Hepatocyte (in vitro differentiated cells): ENCODE measurements at regions not wholly inside any gene's neighbourhood (a gene's known extent, or its start where the extent isn't known, plus 50 kb on each side); places are given as distances from the start of the nearest gene placed in this dataset.

Experiments used
- DNase-seq: peaks from one replicate; pipeline ENCODE4 v3.0.0-alpha.2; 2016; ENCODE audit warnings: low spot score
- H2AFZ ChIP-seq: fragments of 200-600 bp; sonication (generic); 2 replicates; pipeline ENCODE4 v1.6.0; 2016; ENCODE audit warnings: antibody characterized with exemption, mild to moderate bottlenecking
- H3K27ac ChIP-seq: fragments of 200-600 bp; sonication (generic); 2 replicates; pipeline ENCODE4 v1.5.1; 2016; ENCODE audit warnings: mild to moderate bottlenecking
- H3K27me3 ChIP-seq: fragments of 200-600 bp; sonication (generic); 2 replicates; pipeline ENCODE4 v1.6.1; 2016
- H3K36me3 ChIP-seq: fragments of 200-600 bp; sonication (generic); replicated peaks from 2 replicates; pipeline ENCODE4 v1.5.1; 2016; ENCODE audit warnings: low read depth; ENCODE audit not compliant: insufficient read depth
- H3K4me1 ChIP-seq: fragments of 200-600 bp; sonication (generic); 2 replicates; pipeline ENCODE4 v1.5.1; 2016; ENCODE audit warnings: mild to moderate bottlenecking, moderate library complexity; ENCODE audit not compliant: insufficient read depth
- H3K4me2 ChIP-seq: fragments of 200-600 bp; sonication (generic); 2 replicates; pipeline ENCODE4 v1.6.0; 2016
- H3K4me3 ChIP-seq: fragments of 200-600 bp; sonication (generic); 2 replicates; pipeline ENCODE4 v1.5.1; 2016; ENCODE audit warnings: mild to moderate bottlenecking
- H3K79me2 ChIP-seq: fragments of 200-600 bp; sonication (generic); 2 replicates; pipeline ENCODE4 v1.6.0; 2017; ENCODE audit warnings: mild to moderate bottlenecking
- H3K9me2 ChIP-seq: fragments of 200-600 bp; sonication (generic); replicated peaks from 2 replicates; pipeline ENCODE4 v1.6.0; 2017; ENCODE audit warnings: mild to moderate bottlenecking; ENCODE audit not compliant: insufficient read depth
- H3K9me3 ChIP-seq: fragments of 200-600 bp; sonication (generic); 2 replicates; pipeline ENCODE4 v1.5.1; 2016; ENCODE audit warnings: low read depth, mild to moderate bottlenecking
- H4K20me1 ChIP-seq: fragments of 200-600 bp; sonication (generic); 2 replicates; pipeline ENCODE4 v1.6.0; 2016; ENCODE audit warnings: mild to moderate bottlenecking; ENCODE audit not compliant: insufficient read depth, poor library complexity, severe bottlenecking
- CTCF ChIP-seq: fragments of 200-600 bp; sonication (generic); IDR thresholded peaks from 2 replicates; pipeline ENCODE4 v1.5.1; 2016; ENCODE audit warnings: antibody characterized with exemption, mild to moderate bottlenecking; ENCODE audit not compliant: poor library complexity
- EZH2 ChIP-seq: fragments of 200-600 bp; sonication (generic); IDR thresholded peaks from 2 replicates; pipeline ENCODE4 v1.6.1; 2016; ENCODE audit warnings: antibody characterized with exemption, mild to moderate bottlenecking, borderline replicate concordance
- EZH2phosphoT487 ChIP-seq: fragments of 200-600 bp; sonication (generic); IDR thresholded peaks from one replicate; pipeline ENCODE4 v1.6.1; 2018; ENCODE audit warnings: antibody characterized with exemption, mild to moderate bottlenecking, low read depth, moderate library complexity; ENCODE audit not compliant: unreplicated experiment, severe bottlenecking
- WGBS: methylation state at CpG from one replicate; pipeline ENCODE4 v1.1.6; 2016; ENCODE audit warnings: low lambda C conversion rate; ENCODE audit errors: missing lambda C conversion rate; 5-methylcytosine and 5-hydroxymethylcytosine counted together

GRCh38 chr9:78630966-78631365, 334.0 kb downstream of the PSAT1 start:
- no peaks in the 10 kb centered on the region for H4K20me1 ChIP-seq
- no peak overlapping the region for H3K27ac ChIP-seq
- H3K4me2 ChIP-seq: no peak overlapping the region
- no peaks in the 10 kb centered on the region for H3K9me3 ChIP-seq
- 48% methylated on average over 4 of the region's 4 CpGs for WGBS
- H3K4me3 ChIP-seq: no peak overlapping the region
- H3K79me2 ChIP-seq: no peaks in the 10 kb centered on the region
- no peaks in the 10 kb centered on the region for H3K36me3 ChIP-seq
- no peaks in the 10 kb centered on the region for H3K27me3 ChIP-seq
- no peak for DNase-seq
- H3K4me1 ChIP-seq: no peaks in the 10 kb centered on the region
- H3K9me2 ChIP-seq: no peaks in the 10 kb centered on the region
- no peak overlapping the region for H2AFZ ChIP-seq
- TF ChIP-seq EZH2: no peak
- no peak for TF ChIP-seq CTCF
- TF ChIP-seq EZH2phosphoT487: no peak

GRCh38 chr9:78640728-78641127, 343.8 kb downstream of the PSAT1 start:
- TF ChIP-seq EZH2 (no peak), CTCF (no peak), EZH2phosphoT487 (no peak)
- no peaks in the 10 kb centered on the region for H3K9me2 ChIP-seq
- no peaks in the 10 kb centered on the region for H3K79me2 ChIP-seq
- no peak for DNase-seq
- H3K4me2 ChIP-seq: no peak overlapping the region
- no peak overlapping the region for H3K4me3 ChIP-seq
- H4K20me1 ChIP-seq: no peaks in the 10 kb centered on the region
- no peaks in the 10 kb centered on the region for H3K4me1 ChIP-seq
- no peaks in the 10 kb centered on the region for H3K36me3 ChIP-seq
- no peaks in the 10 kb centered on the region for H3K27me3 ChIP-seq
- no peak overlapping the region for H3K27ac ChIP-seq
- WGBS: 61% methylated on average over 4 of the region's 4 CpGs
- no peaks in the 10 kb centered on the region for H3K9me3 ChIP-seq
- H2AFZ ChIP-seq: no peak overlapping the region

- Histone ChIP-seq H3K27ac (no peak overlapping the region), H2AFZ (no peak overlapping the region), H3K4me3 (no peak overlapping the region), H3K4me1 (no peaks in the 10 kb centered on the region), H3K79me2 (no peaks in the 10 kb centered on the region), H3K9me2 (no peaks in the 10 kb centered on the region), H4K20me1 (no peaks in the 10 kb centered on the region), H3K27me3 (no peaks in the 10 kb centered on the region), H3K4me2 (no peak overlapping the region), H3K9me3 (no peaks in the 10 kb centered on the region), H3K36me3 (no peaks in the 10 kb centered on the region)
- no peak for DNase-seq
- TF ChIP-seq EZH2phosphoT487: no peak
- no peak for TF ChIP-seq EZH2
- no peak for TF ChIP-seq CTCF
These were observed 347.4 kb downstream of the PSAT1 start for GRCh38 chr9:78644359-78644758.

GRCh38 chr9:78654324-78654723, 357.4 kb downstream of the PSAT1 start:
- no peak for TF ChIP-seq EZH2
- TF ChIP-seq CTCF: no peak
- TF ChIP-seq EZH2phosphoT487: no peak
- H3K9me3 ChIP-seq: no peaks in the 10 kb centered on the region
- H3K4me2 ChIP-seq: no peak overlapping the region
- no peaks in the 10 kb centered on the region for H3K79me2 ChIP-seq
- H3K27me3 ChIP-seq: peaks cover 3% of the 10 kb centered on the region
- no peaks in the 10 kb centered on the region for H4K20me1 ChIP-seq
- no peaks in the 10 kb centered on the region for H3K9me2 ChIP-seq
- H3K4me3 ChIP-seq: no peak overlapping the region
- DNase-seq: no peak
- no peak overlapping the region for H2AFZ ChIP-seq
- no peaks in the 10 kb centered on the region for H3K36me3 ChIP-seq
- no peaks in the 10 kb centered on the region for H3K4me1 ChIP-seq
- WGBS: 74% methylated on average over 1 of the region's 1 CpG
- H3K27ac ChIP-seq: no peak overlapping the region
